ENCODE measurements at regions not wholly inside any gene's neighbourhood (a gene's known extent, or its start where the extent isn't known, plus 50 kb on each side); places are given as distances from the start of the nearest gene placed in this dataset.

DNA sequence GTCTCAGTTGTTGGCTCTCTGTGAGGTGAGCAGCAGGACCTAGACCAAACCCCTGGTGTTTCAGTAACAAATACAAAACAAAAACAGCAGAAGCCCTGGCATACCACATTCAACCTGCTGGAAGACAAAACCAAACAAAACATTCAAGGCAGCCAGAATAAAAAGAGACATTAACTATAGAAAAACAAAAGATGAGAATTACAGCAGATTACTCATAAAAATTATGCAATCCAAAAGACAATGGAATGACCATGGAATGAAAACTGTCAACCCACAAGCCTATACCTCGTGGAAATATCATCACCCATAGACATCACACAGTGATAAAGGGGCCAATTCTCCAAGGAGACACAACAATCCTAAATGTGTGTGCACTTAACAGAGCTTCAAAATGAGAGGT is 106.0 kb upstream of the IQSEC1 start:
- intact Hi-C loops (cut with micrococcal nuclease), result no loop called here
- POLR2A ChIA-PET, result no interaction called here
- TF ChIP-seq ZNF75A (CRISPR knock-in tag; IDR thresholded peaks at IDR 0.05) (no peak), KLF1 (tag; IDR thresholded peaks at IDR 0.05) (no peak), ZNF263 (CRISPR knock-in tag; IDR thresholded peaks at IDR 0.05; ENCODE audit: borderline replicate concordance) (no peak), GABPA (tag; conservative IDR thresholded peaks at IDR 0.05; ENCODE audit: low read depth) (no peak), TRIM24 (IDR thresholded peaks at IDR 0.05) (peak in 1 of 2 experiments; percentile 82; a peak in 2 of 4 replicates), NCOA1 (IDR thresholded peaks at IDR 0.05; ENCODE audit: low read depth) (no peak), CBX8 (IDR thresholded peaks at IDR 0.05; ENCODE audit: borderline replicate concordance, extremely low read depth, low read depth, low read length, poor library complexity, severe bottlenecking) (no peak), ZEB2 (IDR thresholded peaks at IDR 0.05) (0 out of 2 replicates have a peak, but pooled peaks have one; percentile 15), MTA3 (IDR thresholded peaks at IDR 0.05; ENCODE audit: borderline replicate concordance) (0 out of 2 replicates have a peak, but pooled peaks have one; percentile 30)
- TF ChIP-seq, protein P1, sequence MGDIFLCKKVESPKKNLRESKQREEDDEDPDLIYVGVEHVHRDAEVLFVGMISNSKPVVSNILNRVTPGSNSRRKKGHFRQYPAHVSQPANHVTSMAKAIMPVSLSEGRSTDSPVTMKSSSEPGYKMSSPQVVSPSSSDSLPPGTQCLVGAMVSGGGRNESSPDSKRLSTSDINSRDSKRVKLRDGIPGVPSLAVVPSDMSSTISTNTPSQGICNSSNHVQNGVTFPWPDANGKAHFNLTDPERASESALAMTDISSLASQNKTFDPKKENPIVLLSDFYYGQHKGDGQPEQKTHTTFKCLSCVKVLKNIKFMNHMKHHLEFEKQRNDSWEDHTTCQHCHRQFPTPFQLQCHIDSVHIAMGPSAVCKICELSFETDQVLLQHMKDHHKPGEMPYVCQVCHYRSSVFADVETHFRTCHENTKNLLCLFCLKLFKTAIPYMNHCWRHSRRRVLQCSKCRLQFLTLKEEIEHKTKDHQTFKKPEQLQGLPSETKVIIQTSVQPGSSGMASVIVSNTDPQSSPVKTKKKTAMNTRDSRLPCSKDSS (IDR thresholded peaks at IDR 0.05; ENCODE audit: low read depth, partially characterized antibody), result peak; percentile 85
- TF ChIP-seq, protein P2, sequence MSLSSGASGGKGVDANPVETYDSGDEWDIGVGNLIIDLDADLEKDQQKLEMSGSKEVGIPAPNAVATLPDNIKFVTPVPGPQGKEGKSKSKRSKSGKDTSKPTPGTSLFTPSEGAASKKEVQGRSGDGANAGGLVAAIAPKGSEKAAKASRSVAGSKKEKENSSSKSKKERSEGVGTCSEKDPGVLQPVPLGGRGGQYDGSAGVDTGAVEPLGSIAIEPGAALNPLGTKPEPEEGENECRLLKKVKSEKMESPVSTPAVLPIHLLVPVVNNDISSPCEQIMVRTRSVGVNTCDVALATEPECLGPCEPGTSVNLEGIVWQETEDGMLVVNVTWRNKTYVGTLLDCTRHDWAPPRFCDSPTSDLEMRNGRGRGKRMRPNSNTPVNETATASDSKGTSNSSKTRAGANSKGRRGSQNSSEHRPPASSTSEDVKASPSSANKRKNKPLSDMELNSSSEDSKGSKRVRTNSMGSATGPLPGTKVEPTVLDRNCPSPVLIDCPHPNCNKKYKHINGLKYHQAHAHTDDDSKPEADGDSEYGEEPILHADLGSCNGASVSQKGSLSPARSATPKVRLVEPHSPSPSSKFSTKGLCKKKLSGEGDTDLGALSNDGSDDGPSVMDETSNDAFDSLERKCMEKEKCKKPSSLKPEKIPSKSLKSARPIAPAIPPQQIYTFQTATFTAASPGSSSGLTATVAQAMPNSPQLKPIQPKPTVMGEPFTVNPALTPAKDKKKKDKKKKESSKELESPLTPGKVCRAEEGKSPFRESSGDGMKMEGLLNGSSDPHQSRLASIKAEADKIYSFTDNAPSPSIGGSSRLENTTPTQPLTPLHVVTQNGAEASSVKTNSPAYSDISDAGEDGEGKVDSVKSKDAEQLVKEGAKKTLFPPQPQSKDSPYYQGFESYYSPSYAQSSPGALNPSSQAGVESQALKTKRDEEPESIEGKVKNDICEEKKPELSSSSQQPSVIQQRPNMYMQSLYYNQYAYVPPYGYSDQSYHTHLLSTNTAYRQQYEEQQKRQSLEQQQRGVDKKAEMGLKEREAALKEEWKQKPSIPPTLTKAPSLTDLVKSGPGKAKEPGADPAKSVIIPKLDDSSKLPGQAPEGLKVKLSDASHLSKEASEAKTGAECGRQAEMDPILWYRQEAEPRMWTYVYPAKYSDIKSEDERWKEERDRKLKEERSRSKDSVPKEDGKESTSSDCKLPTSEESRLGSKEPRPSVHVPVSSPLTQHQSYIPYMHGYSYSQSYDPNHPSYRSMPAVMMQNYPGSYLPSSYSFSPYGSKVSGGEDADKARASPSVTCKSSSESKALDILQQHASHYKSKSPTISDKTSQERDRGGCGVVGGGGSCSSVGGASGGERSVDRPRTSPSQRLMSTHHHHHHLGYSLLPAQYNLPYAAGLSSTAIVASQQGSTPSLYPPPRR (CRISPR knock-in tag; IDR thresholded peaks at IDR 0.05; ENCODE audit: borderline replicate concordance), result peak; percentile 40; the same call in 1 of the 2 replicates

More for the DNA sequence above, 106.0 kb upstream of the IQSEC1 start:
- no TSS peak for BruUV-seq (replicated peaks)
- DNase-seq (ENCODE audit: extremely low read depth in 1 of 4, low spot score in 3 of 4), result no peak
- H2AFZ ChIP-seq (ENCODE audit: low read depth, low read length), result no peak overlapping the region
- peaks cover 4 to 18% of the 10 kb centered on the region in 2 experiments; a peak in 4 of 5 replicates for H3K27me3 ChIP-seq (ENCODE audit: control insufficient read depth in 2 of 2, insufficient read depth in 2 of 2, low read length in 2 of 2)
- FAIRE-seq, result no peak
- no peaks in the 10 kb centered on the region for H3K36me3 ChIP-seq (ENCODE audit: control insufficient read depth, insufficient read depth, low read length)
- in situ Hi-C loops (cut with MboI), result no loop called here
- H3K9me1 ChIP-seq (ENCODE audit: control insufficient read depth, insufficient read depth, low read length), result no peaks in the 10 kb centered on the region
- H3K79me2 ChIP-seq (ENCODE audit: control insufficient read depth, insufficient read depth, low read length), result no peaks in the 10 kb centered on the region
- H3K9me3 ChIP-seq (replicated peaks; ENCODE audit: control insufficient read depth, insufficient read depth, low read depth, low read length), result peaks cover 3% of the 10 kb centered on the region; the same call in 1 of the 2 replicates
- no peak overlapping the region for H3K4me3 ChIP-seq
- H4K20me1 ChIP-seq (replicated peaks; ENCODE audit: control insufficient read depth, insufficient read depth, low read length), result no peaks in the 10 kb centered on the region; the same call in none of the 2 replicates
- CTCF ChIA-PET (ENCODE audit: low intra/inter-chr PET ratio), result no interaction called here
- no peak overlapping the region for H3K27ac ChIP-seq (ENCODE audit: extremely low read depth, low read depth, low read length)
- H3K4me1 ChIP-seq (replicated peaks in 1 of 2; ENCODE audit: control insufficient read depth in 2 of 2, insufficient read depth in 2 of 2, low read length in 2 of 2), result no peaks in the 10 kb centered on the region; a peak in 1 of 5 replicates
- 0% methylated on average over 1 of the region's 1 CpG for WGBS (ENCODE audit: insufficient coverage, low coverage, missing lambda C conversion rate)
- ATAC-seq, result no peak
- no peak overlapping the region for H3K9ac ChIP-seq (ENCODE audit: insufficient read depth in 1 of 2, low read depth in 2 of 2, low read length in 2 of 2)
- H3K4me2 ChIP-seq (ENCODE audit: insufficient read depth, low read length), result no peak overlapping the region

All from K562 (cell line).